ENCODE measurements at regions not wholly inside any gene's neighbourhood (a gene's known extent, or its start where the extent isn't known, plus 50 kb on each side); places are given as distances from the start of the nearest gene placed in this dataset.
"Not testable (repeated sequence)": the region's sequence is repeated elsewhere in the genome, so short reads cannot be mapped to it uniquely, and the experiment has no call there.

GRCh38 chr10:121392657-121393056 lies 205.6 kb downstream of the FGFR2 start:
- no peak overlapping the region for H3K4me3 ChIP-seq (ENCODE audit: insufficient read length, low read depth)
- no peak overlapping the region for H3K9ac ChIP-seq (ENCODE audit: insufficient read length, low read depth)
- DNase-seq (ENCODE audit: low read depth, low spot score) = no peak
- TF ChIP-seq SUZ12 (IDR thresholded peaks at IDR 0.05; ENCODE audit: extremely low read depth, insufficient read depth, insufficient read length) = no peak
- TF ChIP-seq ZNF274 (IDR thresholded peaks at IDR 0.05; ENCODE audit: low read depth, low read length) = no peak
- TF ChIP-seq YY1 (IDR thresholded peaks at IDR 0.05; ENCODE audit: insufficient read depth, insufficient read length) = no peak
- no peaks in the 10 kb centered on the region for H3K9me3 ChIP-seq (ENCODE audit: insufficient read depth, low read length)
- H3K27me3 ChIP-seq (ENCODE audit: insufficient read depth, insufficient read length) = no peaks in the 10 kb centered on the region
- no peaks in the 10 kb centered on the region for H3K4me1 ChIP-seq (ENCODE audit: insufficient read depth, insufficient read length)
- H3K36me3 ChIP-seq (ENCODE audit: insufficient read depth, insufficient read length, low read length) = no peaks in the 10 kb centered on the region

GRCh38 chr10:121393522-121393921 lies 204.7 kb downstream of the FGFR2 start:
- H3K9ac ChIP-seq (ENCODE audit: insufficient read length, low read depth) = no peak overlapping the region
- DNase-seq (ENCODE audit: low read depth, low spot score) = no peak
- no peak overlapping the region for H3K4me3 ChIP-seq (ENCODE audit: insufficient read length, low read depth)
- no peaks in the 10 kb centered on the region for H3K4me1 ChIP-seq (ENCODE audit: insufficient read depth, insufficient read length)
- H3K36me3 ChIP-seq (ENCODE audit: insufficient read depth, insufficient read length, low read length) = no peaks in the 10 kb centered on the region
- no peaks in the 10 kb centered on the region for H3K27me3 ChIP-seq (ENCODE audit: insufficient read depth, insufficient read length)
- H3K9me3 ChIP-seq (ENCODE audit: insufficient read depth, low read length) = no peaks in the 10 kb centered on the region
- no peak for TF ChIP-seq SUZ12 (IDR thresholded peaks at IDR 0.05; ENCODE audit: extremely low read depth, insufficient read depth, insufficient read length)
- TF ChIP-seq YY1 (IDR thresholded peaks at IDR 0.05; ENCODE audit: insufficient read depth, insufficient read length) = no peak
- no peak for TF ChIP-seq ZNF274 (IDR thresholded peaks at IDR 0.05; ENCODE audit: low read depth, low read length)

- H3K9me3 ChIP-seq (ENCODE audit: insufficient read depth, low read length); H3K27me3 ChIP-seq (ENCODE audit: insufficient read depth, insufficient read length); DNase-seq (ENCODE audit: low read depth, low spot score); H3K9ac ChIP-seq (ENCODE audit: insufficient read length, low read depth); H3K36me3 ChIP-seq (ENCODE audit: insufficient read depth, insufficient read length, low read length); H3K4me1 ChIP-seq (ENCODE audit: insufficient read depth, insufficient read length); H3K4me3 ChIP-seq (ENCODE audit: insufficient read length, low read depth): not testable (repeated sequence)
These were observed 197.7 kb downstream of the FGFR2 start for GRCh38 chr10:121400507-121400906.

GRCh38 chr10:121403527-121403926 lies 194.7 kb downstream of the FGFR2 start:
- H3K4me3 ChIP-seq (ENCODE audit: insufficient read length, low read depth) = no peak overlapping the region
- H3K27me3 ChIP-seq (ENCODE audit: insufficient read depth, insufficient read length) = no peaks in the 10 kb centered on the region

GRCh38 chr10:121404611-121405010 lies 193.6 kb downstream of the FGFR2 start:
- no peak for TF ChIP-seq SUZ12 (IDR thresholded peaks at IDR 0.05; ENCODE audit: extremely low read depth, insufficient read depth, insufficient read length)
- TF ChIP-seq YY1 (IDR thresholded peaks at IDR 0.05; ENCODE audit: insufficient read depth, insufficient read length) = no peak
- TF ChIP-seq ZNF274 (IDR thresholded peaks at IDR 0.05; ENCODE audit: low read depth, low read length) = no peak
- Histone ChIP-seq H3K27me3 (ENCODE audit: insufficient read depth, insufficient read length) (no peaks in the 10 kb centered on the region), H3K9me3 (ENCODE audit: insufficient read depth, low read length) (no peaks in the 10 kb centered on the region), H3K4me1 (ENCODE audit: insufficient read depth, insufficient read length) (no peaks in the 10 kb centered on the region), H3K36me3 (ENCODE audit: insufficient read depth, insufficient read length, low read length) (no peaks in the 10 kb centered on the region), H3K9ac (ENCODE audit: insufficient read length, low read depth) (no peak overlapping the region), H3K4me3 (ENCODE audit: insufficient read length, low read depth) (no peak overlapping the region)
- DNase-seq (ENCODE audit: low read depth, low spot score) = no peak

More at GRCh38 chr10:121403527-121403926, 194.7 kb downstream of the FGFR2 start:
- no peak for DNase-seq (ENCODE audit: low read depth, low spot score)
- Histone ChIP-seq H3K4me1 (ENCODE audit: insufficient read depth, insufficient read length) (no peaks in the 10 kb centered on the region), H3K36me3 (ENCODE audit: insufficient read depth, insufficient read length, low read length) (no peaks in the 10 kb centered on the region), H3K9me3 (ENCODE audit: insufficient read depth, low read length) (no peaks in the 10 kb centered on the region), H3K9ac (ENCODE audit: insufficient read length, low read depth) (no peak overlapping the region)
- TF ChIP-seq YY1 (IDR thresholded peaks at IDR 0.05; ENCODE audit: insufficient read depth, insufficient read length) (no peak), ZNF274 (IDR thresholded peaks at IDR 0.05; ENCODE audit: low read depth, low read length) (no peak), SUZ12 (IDR thresholded peaks at IDR 0.05; ENCODE audit: extremely low read depth, insufficient read depth, insufficient read length) (no peak)

- no peak overlapping the region for H3K9ac ChIP-seq (ENCODE audit: insufficient read length, low read depth)
- TF ChIP-seq SUZ12 (IDR thresholded peaks at IDR 0.05; ENCODE audit: extremely low read depth, insufficient read depth, insufficient read length) (no peak), ZNF274 (IDR thresholded peaks at IDR 0.05; ENCODE audit: low read depth, low read length) (no peak), YY1 (IDR thresholded peaks at IDR 0.05; ENCODE audit: insufficient read depth, insufficient read length) (no peak)
- H3K4me1 ChIP-seq (ENCODE audit: insufficient read depth, insufficient read length) = no peaks in the 10 kb centered on the region
- H3K27me3 ChIP-seq (ENCODE audit: insufficient read depth, insufficient read length) = no peaks in the 10 kb centered on the region
- no peaks in the 10 kb centered on the region for H3K36me3 ChIP-seq (ENCODE audit: insufficient read depth, insufficient read length, low read length)
- H3K4me3 ChIP-seq (ENCODE audit: insufficient read length, low read depth) = no peak overlapping the region
- H3K9me3 ChIP-seq (ENCODE audit: insufficient read depth, low read length) = no peaks in the 10 kb centered on the region
- no peak for DNase-seq (ENCODE audit: low read depth, low spot score)
These were observed 193.1 kb downstream of the FGFR2 start for GRCh38 chr10:121405096-121405495.

GRCh38 chr10:121405549-121405948 lies 192.7 kb downstream of the FGFR2 start:
- H3K4me3 ChIP-seq (ENCODE audit: insufficient read length, low read depth) = no peak overlapping the region
- no peaks in the 10 kb centered on the region for H3K27me3 ChIP-seq (ENCODE audit: insufficient read depth, insufficient read length)
- H3K9me3 ChIP-seq (ENCODE audit: insufficient read depth, low read length) = no peaks in the 10 kb centered on the region
- H3K4me1 ChIP-seq (ENCODE audit: insufficient read depth, insufficient read length) = no peaks in the 10 kb centered on the region
- H3K36me3 ChIP-seq (ENCODE audit: insufficient read depth, insufficient read length, low read length) = no peaks in the 10 kb centered on the region
- H3K9ac ChIP-seq (ENCODE audit: insufficient read length, low read depth) = no peak overlapping the region
- TF ChIP-seq SUZ12 (IDR thresholded peaks at IDR 0.05; ENCODE audit: extremely low read depth, insufficient read depth, insufficient read length) (no peak), ZNF274 (IDR thresholded peaks at IDR 0.05; ENCODE audit: low read depth, low read length) (no peak), YY1 (IDR thresholded peaks at IDR 0.05; ENCODE audit: insufficient read depth, insufficient read length) (no peak)
- no peak for DNase-seq (ENCODE audit: low read depth, low spot score)

GRCh38 chr10:121405953-121406352 lies 192.3 kb downstream of the FGFR2 start:
- TF ChIP-seq ZNF274 (IDR thresholded peaks at IDR 0.05; ENCODE audit: low read depth, low read length) (no peak), SUZ12 (IDR thresholded peaks at IDR 0.05; ENCODE audit: extremely low read depth, insufficient read depth, insufficient read length) (no peak), YY1 (IDR thresholded peaks at IDR 0.05; ENCODE audit: insufficient read depth, insufficient read length) (no peak)
- no peak overlapping the region for H3K9ac ChIP-seq (ENCODE audit: insufficient read length, low read depth)

More at GRCh38 chr10:121405953-121406352, 192.3 kb downstream of the FGFR2 start:
- no peak overlapping the region for H3K4me3 ChIP-seq (ENCODE audit: insufficient read length, low read depth)
- no peaks in the 10 kb centered on the region for H3K36me3 ChIP-seq (ENCODE audit: insufficient read depth, insufficient read length, low read length)
- no peaks in the 10 kb centered on the region for H3K4me1 ChIP-seq (ENCODE audit: insufficient read depth, insufficient read length)
- no peak for DNase-seq (ENCODE audit: low read depth, low spot score)
- no peaks in the 10 kb centered on the region for H3K9me3 ChIP-seq (ENCODE audit: insufficient read depth, low read length)
- no peaks in the 10 kb centered on the region for H3K27me3 ChIP-seq (ENCODE audit: insufficient read depth, insufficient read length)
